SK-N-SH (cell line): ENCODE measurements at regions not wholly inside any gene's neighbourhood (a gene's known extent, or its start where the extent isn't known, plus 50 kb on each side); places are given as distances from the start of the nearest gene placed in this dataset.
"Not testable (repeated sequence)": the region's sequence is repeated elsewhere in the genome, so short reads cannot be mapped to it uniquely, and the experiment has no call there.

Experiments
- CTCF ChIA-PET: fragments of 300-600, 350-600 bp; formaldehyde crosslinking; extraction: SDS; loops from one replicate; lab custom pipeline; 2021; lab: Yijun Ruan, JAX
- POLR2A ChIA-PET: fragments of 350-600 bp; sonication (Branson Sonifier 250); formaldehyde crosslinking; extraction: SDS; loops from one replicate; lab custom pipeline; 2020; ENCODE audit warnings: antibody characterized with exemption, inconsistent platforms; lab: Yijun Ruan, JAX
- DNase-seq: peaks from one replicate; pipeline ENCODE4 v3.0.0; 2012
- H2AFZ ChIP-seq: fragments of 200-600 bp; sonication (generic); 2 replicates; pipeline ENCODE4 v1.8.1; 2016; ENCODE audit warnings: antibody characterized with exemption, mild to moderate bottlenecking, low read depth
- H3F3A ChIP-seq: fragments of 200-600 bp; sonication (generic); replicated peaks from 2 replicates; pipeline ENCODE3; 2016; ENCODE audit warnings: antibody characterized with exemption, mild to moderate bottlenecking; ENCODE audit not compliant: insufficient read depth
- H3K27ac ChIP-seq, 2 experiments: fragments of 200-500 bp in 1 of 2; fragments of 200-600 bp in 1 of 2; sonication (Bioruptor generic) in 1 of 2; sonication (generic), shearing (Covaris generic) in 1 of 2; 2 replicates each; pipeline versions ENCODE4 v1.5.1 to v1.6.1; 2014 to 2016; ENCODE audit warnings: low read depth in 2 of 2, inconsistent platforms in 1 of 2, low read length in 1 of 2, mild to moderate bottlenecking in 1 of 2, mixed read lengths in 1 of 2
- H3K27me3 ChIP-seq: fragments of 200-600 bp; sonication (generic), shearing (Covaris generic); 2 replicates; pipeline ENCODE4 v1.6.1; 2016; ENCODE audit warnings: mixed run types; ENCODE audit not compliant: insufficient read depth
- H3K36me3 ChIP-seq, 2 experiments: fragments of 200-500 bp in 1 of 2; fragments of 200-600 bp in 1 of 2; sonication (Bioruptor generic) in 1 of 2; sonication (generic) in 1 of 2; replicated peaks in 1 of 2; 2 replicates each; pipeline versions ENCODE3 to v1.5.1; 2014 to 2016; ENCODE audit warnings: low read length in 1 of 2, mild to moderate bottlenecking in 1 of 2; ENCODE audit not compliant: insufficient read depth in 2 of 2, control insufficient read depth in 1 of 2
- H3K4me1 ChIP-seq, 2 experiments: fragments of 200-500 bp in 1 of 2; fragments of 200-600 bp in 1 of 2; sonication (Bioruptor generic) in 1 of 2; sonication (generic), shearing (Covaris generic) in 1 of 2; 2 replicates each; pipeline versions ENCODE4 v1.5.1 to v1.6.1; 2014 to 2016; ENCODE audit warnings: low read depth in 1 of 2, low read length in 1 of 2, mixed run types in 1 of 2; ENCODE audit not compliant: insufficient read depth in 2 of 2, control insufficient read depth in 1 of 2
- H3K4me2 ChIP-seq: fragments of 200-600 bp; sonication (generic), shearing (Covaris generic); 2 replicates; pipeline ENCODE4 v1.6.1; 2017; ENCODE audit warnings: mixed run types
- H3K4me3 ChIP-seq, 2 experiments: fragments of 200-500 bp in 1 of 2; fragments of 200-600 bp in 1 of 2; sonication (Bioruptor generic) in 1 of 2; sonication (generic), shearing (Covaris generic) in 1 of 2; 2 replicates each; pipeline versions ENCODE4 v1.5.1 to v1.8.1; 2014 to 2016; ENCODE audit warnings: low read depth in 2 of 2, inconsistent platforms in 1 of 2, low read length in 1 of 2, mild to moderate bottlenecking in 1 of 2, mixed read lengths in 1 of 2, moderate library complexity in 1 of 2
- H3K79me2 ChIP-seq: fragments of 200-600 bp; sonication (generic); 2 replicates; pipeline ENCODE4 v1.8.1; 2017; ENCODE audit warnings: mild to moderate bottlenecking; ENCODE audit not compliant: insufficient read depth
- H3K9ac ChIP-seq: fragments of 200-600 bp; sonication (generic); 2 replicates; pipeline ENCODE4 v1.6.1; 2017; ENCODE audit warnings: mixed run types
- H3K9me2 ChIP-seq: fragments of 200-600 bp; sonication (generic); 2 replicates; pipeline ENCODE4 v1.6.1; 2017; ENCODE audit warnings: mixed run types
- H3K9me3 ChIP-seq: fragments of 200-600 bp; sonication (generic); 2 replicates; pipeline ENCODE4 v1.6.1; 2017; ENCODE audit warnings: mixed run types, mild to moderate bottlenecking, moderate library complexity
- H4K20me1 ChIP-seq: fragments of 200-600 bp; sonication (generic); 2 replicates; pipeline ENCODE4 v1.6.1; 2017; ENCODE audit warnings: mild to moderate bottlenecking, mixed run types; ENCODE audit not compliant: insufficient read depth
- CTCF ChIP-seq: fragments of 200-600 bp; sonication (generic); IDR thresholded peaks from 2 replicates; pipeline ENCODE4 v1.6.1; 2017; ENCODE audit warnings: antibody characterized with exemption, mild to moderate bottlenecking, moderate library complexity
- EZH2phosphoT487 ChIP-seq: fragments of 200-600 bp; sonication (generic); IDR thresholded peaks from 2 replicates; pipeline ENCODE4 v1.6.1; 2017; ENCODE audit warnings: low read depth, mixed run types, mild to moderate bottlenecking, antibody characterized with exemption, moderate library complexity, borderline replicate concordance
- FOSL2 ChIP-seq: IDR thresholded peaks from 2 replicates; pipeline ENCODE4 v1.4.0; 2012; ENCODE audit warnings: low read depth, mild to moderate bottlenecking, moderate library complexity, borderline replicate concordance
- FOXM1 ChIP-seq: IDR thresholded peaks from 2 replicates; pipeline ENCODE4 v1.4.0; 2012; ENCODE audit warnings: low read depth, mild to moderate bottlenecking
- GABPA ChIP-seq: IDR thresholded peaks from 2 replicates; pipeline ENCODE4 v1.4.0; 2012; ENCODE audit warnings: low read depth, mild to moderate bottlenecking
- NFIC ChIP-seq: IDR thresholded peaks from 2 replicates; pipeline ENCODE4 v1.4.0; 2012; ENCODE audit warnings: borderline replicate concordance
- POLR2AphosphoS5 ChIP-seq: IDR thresholded peaks from 2 replicates; pipeline ENCODE4 v1.6.1; 2012; ENCODE audit warnings: low read depth, low read length
- RAD21 ChIP-seq: IDR thresholded peaks from 2 replicates; pipeline ENCODE4 v1.6.1; 2012; ENCODE audit warnings: mild to moderate bottlenecking, low read length
- SIN3A ChIP-seq: IDR thresholded peaks from 2 replicates; pipeline ENCODE4 v1.6.1; 2012; ENCODE audit warnings: low read depth, mild to moderate bottlenecking, low read length, moderate library complexity, borderline replicate concordance
- SMC3 ChIP-seq: IDR thresholded peaks from 2 replicates; pipeline ENCODE4 v1.6.1; 2012; ENCODE audit warnings: low read depth, low read length, improper control_type of control experiment
- TAF1 ChIP-seq: IDR thresholded peaks from 2 replicates; pipeline ENCODE4 v1.6.1; 2012; ENCODE audit warnings: low read depth, mild to moderate bottlenecking, low read length, moderate library complexity, borderline replicate concordance
- USF1 ChIP-seq: IDR thresholded peaks from 2 replicates; pipeline ENCODE4 v1.4.0; 2012; ENCODE audit warnings: low read depth, borderline replicate concordance
- USF2 ChIP-seq: fragments of 150-350 bp; IDR thresholded peaks from 2 replicates; pipeline ENCODE4 v1.6.1; 2017; ENCODE audit warnings: antibody characterized with exemption, low read length, low read depth, borderline replicate concordance
- YY1 ChIP-seq: IDR thresholded peaks from 2 replicates; pipeline ENCODE4 v1.4.0; 2012; ENCODE audit warnings: low read depth, mild to moderate bottlenecking
- ZBTB33 ChIP-seq: IDR thresholded peaks from 2 replicates; pipeline ENCODE4 v1.4.0; 2012; ENCODE audit warnings: low read depth, borderline replicate concordance
- WGBS: methylation state at CpG from one replicate; pipeline ENCODE4 v1.1.6; 2017; ENCODE audit warnings: low lambda C conversion rate; 5-methylcytosine and 5-hydroxymethylcytosine counted together

- Histone ChIP-seq H3K79me2 (no peaks in the 10 kb centered on the region), H3K27me3 (no peaks in the 10 kb centered on the region), H3K9ac (no peak overlapping the region), H3K36me3 (no peaks in the 10 kb centered on the region), H3F3A (no peaks in the 10 kb centered on the region), H2AFZ (no peak overlapping the region), H3K4me1 (no peaks in the 10 kb centered on the region), H3K9me2 (no peaks in the 10 kb centered on the region), H3K4me2 (no peak overlapping the region), H4K20me1 (no peaks in the 10 kb centered on the region), H3K4me3 (no peak overlapping the region), H3K9me3 (no peaks in the 10 kb centered on the region), H3K27ac (no peak overlapping the region)
- no peak for TF ChIP-seq TAF1
- no peak for TF ChIP-seq RAD21
- TF ChIP-seq POLR2AphosphoS5: no peak
- TF ChIP-seq USF1: no peak
- no peak for TF ChIP-seq GABPA
- no peak for TF ChIP-seq CTCF
- TF ChIP-seq YY1: no peak
- TF ChIP-seq NFIC: no peak
- no peak for TF ChIP-seq FOSL2
- no peak for TF ChIP-seq FOXM1
- no peak for TF ChIP-seq ZBTB33
- TF ChIP-seq SIN3A: no peak
- TF ChIP-seq SMC3: no peak
- TF ChIP-seq USF2: no peak
- TF ChIP-seq EZH2phosphoT487: no peak
- ChIA-PET POLR2A (no interaction called here), CTCF (no interaction called here)
- no peak for DNase-seq
- 59% methylated on average over 2 of the region's 2 CpGs for WGBS
Measured at GRCh38 chr6:156674197-156674596, 103.0 kb upstream of the ARID1B start.

- H3K9me3 ChIP-seq, H3K27me3 ChIP-seq, POLR2A ChIA-PET, H4K20me1 ChIP-seq, DNase-seq, H3F3A ChIP-seq, H3K4me3 ChIP-seq, H3K9me2 ChIP-seq, H3K9ac ChIP-seq, H2AFZ ChIP-seq, H3K4me2 ChIP-seq, H3K27ac ChIP-seq, H3K36me3 ChIP-seq, H3K4me1 ChIP-seq, CTCF ChIA-PET, H3K79me2 ChIP-seq: not testable (repeated sequence)
- no CpG with 5 or more reads among the region's 26 CpGs for WGBS
Measured at GRCh38 chr6:156670097-156670496, 107.1 kb upstream of the ARID1B start.
